Fibroblast of gingiva (primary cell): ENCODE measurements at regions not wholly inside any gene's neighbourhood (a gene's known extent, or its start where the extent isn't known, plus 50 kb on each side); places are given as distances from the start of the nearest gene placed in this dataset.

Experiments
- DNase-seq: peaks from one replicate; pipeline ENCODE4 v3.0.0-alpha.2; 2011; ENCODE audit warnings: low read depth

DNA sequence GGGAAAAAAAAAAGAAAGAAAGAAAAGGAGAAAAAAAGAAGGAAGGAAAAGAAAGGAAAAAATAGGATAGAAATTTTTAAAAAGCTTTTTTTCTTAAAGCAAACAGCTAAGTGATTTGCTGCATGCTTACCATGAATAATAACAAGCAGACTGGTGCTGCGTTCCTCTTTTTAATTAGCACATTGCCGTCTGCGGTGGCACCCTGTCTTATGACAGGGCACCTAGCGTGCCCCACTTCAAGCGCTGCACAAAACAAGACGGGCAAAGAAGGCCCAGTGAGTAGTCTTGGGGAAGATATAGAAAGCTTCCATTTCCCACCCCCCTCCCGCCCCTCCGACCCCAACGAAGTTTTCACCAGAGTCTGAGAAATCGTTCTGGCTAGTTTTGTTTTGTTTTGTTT, 513.9 kb downstream of the ZNF608 start:
- no peak for DNase-seq

DNA sequence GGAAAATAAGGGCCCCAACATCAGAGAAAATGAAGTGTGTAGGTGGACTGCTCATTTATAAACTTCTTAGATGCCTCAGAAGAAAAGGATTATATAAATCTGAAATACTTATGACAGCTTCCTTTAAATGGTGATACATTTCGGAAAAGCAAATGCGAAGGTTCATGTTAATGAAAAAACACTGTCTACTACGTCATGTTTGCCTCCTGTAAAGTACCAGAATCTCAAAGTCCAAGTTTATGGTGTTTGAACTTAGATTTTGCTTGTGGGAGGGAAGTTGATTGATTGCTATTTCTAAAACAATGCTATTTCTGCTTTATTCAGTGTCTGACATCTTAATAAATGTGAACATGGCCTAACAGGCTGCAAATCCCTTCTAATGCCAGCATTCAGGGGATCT, 514.6 kb downstream of the ZNF608 start:
- DNase-seq = no peak

DNA sequence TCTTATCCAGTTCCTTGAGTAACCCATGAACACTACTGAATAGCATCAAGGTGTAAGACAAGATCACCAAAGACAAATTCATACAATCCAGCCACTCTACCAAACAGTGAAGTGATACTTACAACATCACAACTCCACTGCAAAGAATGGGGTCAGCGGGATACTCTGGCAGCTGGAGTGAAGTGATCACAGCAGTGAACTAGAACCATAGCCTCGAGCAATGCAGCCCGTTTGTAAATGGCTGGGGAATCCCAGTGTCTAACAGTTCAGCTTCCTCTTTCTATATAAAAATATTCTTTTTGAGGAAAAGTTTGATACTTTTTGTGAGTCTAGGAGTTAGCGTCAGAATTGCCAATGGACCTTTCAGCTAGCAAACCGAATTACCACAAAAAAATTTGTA, 515.2 kb downstream of the ZNF608 start:
- no peak for DNase-seq

- DNase-seq = no peak
Observed at GRCh38 chr5:124230456-124230855, 516.0 kb downstream of the ZNF608 start.

DNA sequence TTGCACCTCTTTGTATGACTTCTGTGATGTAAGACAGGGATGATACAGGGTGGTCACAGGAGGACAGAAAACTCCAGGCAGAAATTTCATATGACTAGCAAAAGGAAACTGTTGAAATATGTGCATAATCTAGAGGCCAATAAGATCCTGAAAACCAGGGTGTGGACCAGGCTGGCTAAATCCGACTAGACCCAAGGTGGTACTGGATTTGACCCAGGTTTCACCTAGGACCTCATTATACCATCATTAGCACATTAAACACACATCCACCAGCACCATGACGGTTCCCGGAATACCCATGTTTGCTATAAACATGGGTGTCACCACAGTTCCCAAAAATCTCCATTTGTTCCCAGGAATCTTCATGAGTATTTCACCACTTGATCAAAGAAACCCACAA, 517.1 kb downstream of the ZNF608 start:
- DNase-seq = no peak

DNA sequence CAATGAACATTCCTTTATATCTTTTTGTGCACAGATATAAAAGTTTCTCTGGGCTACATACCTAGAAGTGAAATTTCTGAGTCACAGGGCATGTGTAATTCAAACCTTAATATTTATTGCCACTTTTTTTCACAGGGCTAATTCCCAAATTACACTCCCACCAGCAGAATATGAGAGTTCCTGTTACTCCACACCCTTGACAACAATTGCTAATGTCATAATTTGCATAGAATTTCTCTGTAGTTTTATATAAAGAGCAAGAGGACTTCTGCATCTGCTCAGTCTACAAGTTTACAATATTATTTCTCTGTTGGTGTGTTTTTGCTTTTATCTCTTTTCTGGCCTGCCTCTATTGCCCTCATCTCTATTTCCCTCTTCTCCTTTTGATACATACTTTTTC, 518.5 kb downstream of the ZNF608 start:
- DNase-seq = no peak

DNA sequence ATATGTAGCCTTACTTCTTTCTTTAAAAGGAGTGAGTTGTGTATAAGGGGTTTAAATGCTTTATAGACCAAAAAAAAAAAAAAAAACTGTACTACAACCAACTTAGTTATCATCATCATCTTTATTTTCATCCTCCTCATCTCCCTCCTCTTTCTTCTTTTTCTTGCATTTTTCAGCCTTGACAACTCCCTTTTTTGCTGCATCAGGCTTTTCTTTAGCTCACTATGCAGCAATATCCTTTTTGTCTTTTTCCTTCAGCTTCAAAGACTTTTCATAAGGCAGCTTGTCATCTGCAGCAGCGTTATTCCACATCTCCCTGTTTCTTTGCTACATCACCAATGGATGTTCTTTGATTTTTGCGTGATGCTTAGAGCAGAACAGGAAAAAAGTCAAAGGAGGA, 526.0 kb downstream of the ZNF608 start:
- DNase-seq = no peak

DNA sequence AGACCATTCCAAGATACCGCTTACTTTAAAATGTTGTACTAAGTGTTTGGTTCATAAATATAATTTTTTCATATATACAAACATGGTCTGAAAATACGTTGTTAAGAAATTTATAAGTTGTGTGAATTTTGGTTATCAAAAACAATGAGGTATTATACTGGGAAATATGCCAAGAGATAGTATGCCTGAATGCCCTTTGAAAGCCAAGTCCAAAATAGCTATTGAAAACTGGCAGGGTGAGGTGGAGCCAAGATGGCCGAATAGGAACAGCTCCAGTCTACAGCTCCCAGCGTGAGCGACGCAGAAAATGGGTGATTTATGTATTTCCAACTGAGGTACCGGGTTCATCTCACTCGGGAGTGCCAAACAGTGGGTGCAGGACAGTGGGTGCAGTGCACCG, 533.5 kb downstream of the ZNF608 start:
- no peak for DNase-seq

DNA sequence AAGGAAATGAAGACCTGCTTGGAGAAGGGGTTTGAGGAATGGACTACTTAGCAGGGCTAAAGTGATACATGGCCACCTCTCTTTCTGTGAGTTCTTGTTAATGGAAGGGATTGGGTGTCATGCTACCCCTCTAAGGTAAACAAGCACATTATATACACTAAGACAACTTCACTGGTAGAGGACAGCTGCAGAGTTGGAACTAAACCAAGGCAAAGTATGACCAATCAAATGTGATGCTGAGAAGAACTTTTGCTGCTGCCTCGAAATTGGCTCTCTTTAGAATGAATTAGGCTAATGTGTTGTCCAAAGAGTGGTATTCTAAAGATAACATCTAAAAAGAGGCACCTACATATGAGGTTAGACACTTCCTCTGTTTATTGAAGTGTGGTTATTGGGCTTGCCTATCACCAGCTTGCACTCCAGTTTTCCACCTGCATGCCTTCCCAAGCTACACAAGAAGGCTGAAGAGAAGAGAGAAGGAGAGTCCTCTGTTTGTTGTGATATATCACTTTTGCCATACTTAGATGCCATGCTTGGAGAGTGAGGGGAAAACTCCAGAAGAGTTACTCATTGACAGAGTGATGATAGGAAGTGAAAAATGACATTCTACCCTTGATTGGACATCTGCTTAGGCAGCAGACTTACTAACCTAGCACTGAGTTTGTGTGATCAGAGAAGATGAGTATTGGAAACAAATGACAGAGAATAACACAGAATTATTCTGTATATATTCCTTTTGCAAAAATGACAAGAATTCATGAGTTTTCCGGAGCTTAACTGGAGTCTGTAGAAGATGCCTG, 536.1 kb downstream of the ZNF608 start:
- no peak for DNase-seq

DNA sequence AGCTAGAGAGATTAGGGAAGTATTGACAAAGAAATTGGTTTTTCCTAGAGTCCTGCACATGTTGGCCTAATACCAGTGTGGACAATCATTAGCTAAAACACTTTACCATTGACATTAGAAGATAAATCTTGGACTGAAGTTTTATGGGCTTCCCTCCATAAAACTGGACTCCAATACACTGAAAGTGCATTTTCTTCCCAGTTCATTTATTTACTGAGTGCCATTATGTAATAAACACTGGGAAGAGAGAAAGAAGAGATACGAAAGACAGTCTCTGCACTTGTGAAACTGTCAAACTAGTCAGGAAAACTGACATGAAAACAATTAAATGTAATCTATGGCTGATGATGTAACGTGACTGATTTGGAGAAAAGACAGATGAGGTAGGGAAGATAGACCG, 539.3 kb downstream of the ZNF608 start:
- DNase-seq = no peak

- no peak for DNase-seq
Observed at GRCh38 chr5:124206540-124206939, 539.9 kb downstream of the ZNF608 start.

DNA sequence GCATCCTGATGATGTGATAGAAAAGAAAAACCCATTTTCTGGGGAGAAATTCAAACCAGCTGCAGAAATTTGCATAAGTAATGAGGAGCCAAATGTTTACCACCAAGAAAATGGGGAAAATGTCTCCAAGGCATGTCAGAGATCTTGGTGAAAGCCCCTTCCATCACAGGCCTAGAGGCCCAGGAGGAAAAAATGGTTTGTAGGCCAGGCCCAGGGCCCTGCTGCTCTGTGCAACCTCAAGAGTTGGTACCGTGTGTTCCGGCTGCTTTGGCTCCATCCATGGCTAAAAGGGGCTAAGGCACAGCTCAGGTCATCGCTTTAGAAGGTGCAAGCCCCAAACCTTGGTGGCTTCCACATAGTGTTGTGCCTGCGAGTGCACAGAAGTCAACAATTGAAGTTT, 543.1 kb downstream of the ZNF608 start:
- no peak for DNase-seq

- no peak for DNase-seq
Observed at GRCh38 chr5:124200381-124200780, 546.1 kb downstream of the ZNF608 start.

DNA sequence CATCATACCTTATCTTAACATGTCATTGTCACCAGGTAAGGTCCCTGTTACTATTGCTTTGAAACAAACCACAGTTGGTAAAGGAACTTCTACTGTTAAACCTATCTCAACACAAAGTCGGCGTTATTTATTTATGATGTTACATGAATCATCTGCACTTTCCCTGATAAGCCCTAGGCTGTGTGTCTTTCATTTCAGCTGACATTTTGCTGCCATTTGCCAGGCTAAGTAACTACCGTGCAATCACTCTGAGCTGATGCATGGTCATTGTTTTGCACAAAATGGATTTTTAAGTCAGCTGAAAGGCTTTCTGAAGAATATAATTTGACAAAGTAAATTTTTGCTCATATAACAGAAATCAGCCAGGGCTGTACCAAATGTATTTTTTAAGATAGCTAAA, 546.5 kb downstream of the ZNF608 start:
- no peak for DNase-seq

GRCh38 chr5:124195411-124195810, 551.0 kb downstream of the ZNF608 start:
- no peak for DNase-seq

- DNase-seq = no peak
Observed at GRCh38 chr5:124194282-124194681, 552.2 kb downstream of the ZNF608 start.

- DNase-seq = peak; percentile 65
Observed at GRCh38 chr5:124193371-124193789, 553.1 kb downstream of the ZNF608 start.

DNA sequence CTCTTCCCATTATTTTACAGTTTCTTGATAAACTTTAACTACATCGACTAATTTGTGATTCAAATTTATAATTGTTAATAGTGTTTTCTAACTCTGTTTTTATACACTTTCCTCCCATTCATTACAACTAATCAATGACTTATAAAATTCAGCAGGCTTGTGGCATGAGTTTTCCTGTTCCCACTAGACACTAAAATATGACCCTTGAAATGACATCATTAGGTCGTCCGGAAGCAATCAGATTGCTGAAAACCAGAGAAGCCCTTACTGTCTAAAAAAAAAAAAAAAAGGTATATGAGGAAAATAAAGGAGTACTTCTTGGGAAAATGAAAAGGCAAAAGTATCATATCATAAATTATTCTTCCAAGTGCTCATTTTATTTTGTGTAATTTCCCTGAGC, 553.7 kb downstream of the ZNF608 start:
- DNase-seq = no peak

DNA sequence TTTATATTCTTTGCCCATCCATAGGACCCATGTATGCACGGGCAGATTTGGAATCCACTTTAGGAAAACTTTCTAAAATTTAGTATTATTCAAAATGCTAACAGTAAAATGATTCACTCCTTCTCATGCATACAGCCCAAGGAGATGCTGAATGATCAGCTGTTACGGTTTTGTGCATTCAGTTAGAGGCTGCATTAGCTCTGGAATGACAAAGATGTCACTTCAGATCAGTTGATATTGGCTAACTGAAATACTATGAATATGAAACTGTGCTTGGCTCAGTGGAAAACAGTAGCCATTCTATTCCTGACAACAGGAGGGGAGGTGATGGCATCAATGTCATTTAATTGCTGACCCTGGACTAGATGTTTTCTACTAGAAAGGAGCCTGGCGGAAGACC, 560.7 kb downstream of the ZNF608 start:
- DNase-seq = no peak

DNA sequence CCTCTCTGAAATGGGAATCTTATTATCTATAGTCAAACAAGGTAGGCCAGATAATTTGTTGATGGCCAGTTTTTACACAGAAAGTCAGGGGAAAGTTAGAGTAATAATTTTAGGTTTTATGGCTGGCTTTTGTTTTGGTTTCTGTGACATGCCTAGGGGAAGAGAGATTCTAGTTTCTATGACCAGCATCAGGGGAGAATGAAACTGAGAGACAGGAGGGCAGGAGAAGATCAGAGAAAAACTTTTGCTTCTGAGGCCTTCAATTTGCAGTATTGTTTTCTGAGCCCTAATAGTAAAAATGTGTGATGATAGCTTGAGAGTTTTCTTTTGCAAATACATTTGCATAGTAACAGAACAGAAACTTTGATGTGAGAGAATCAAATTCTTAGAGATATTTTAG, 564.3 kb downstream of the ZNF608 start:
- DNase-seq = no peak

DNA sequence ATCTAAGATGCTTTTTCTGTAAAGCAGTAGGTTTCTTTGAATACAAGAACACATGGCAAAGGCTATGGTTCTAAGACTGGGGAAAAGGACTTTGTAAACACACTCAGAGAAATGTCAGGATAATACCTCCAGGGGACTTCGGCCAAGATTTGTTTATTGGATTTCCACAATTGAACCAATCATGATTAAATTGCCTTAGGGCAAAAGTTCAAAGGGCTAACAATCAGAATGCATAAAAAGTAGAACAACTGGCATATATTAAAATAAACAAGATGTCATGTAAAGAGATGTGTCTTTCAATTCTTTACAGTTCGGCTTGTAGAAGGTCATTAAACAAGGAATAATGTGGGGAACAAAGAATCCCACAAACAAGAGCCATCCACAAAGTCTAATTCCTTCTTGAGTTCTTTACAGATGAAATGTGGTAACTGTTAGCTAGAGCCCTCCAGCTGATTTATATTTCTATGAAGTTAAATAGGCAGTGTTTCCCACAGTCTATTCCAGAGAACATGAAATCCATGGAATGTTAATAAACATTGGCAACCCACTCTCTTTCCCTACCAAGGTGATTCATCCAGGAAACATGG, 565.5 kb downstream of the ZNF608 start:
- DNase-seq = peak; percentile 43

- DNase-seq = no peak
Observed at GRCh38 chr5:124180299-124180874, 566.1 kb downstream of the ZNF608 start.

DNA sequence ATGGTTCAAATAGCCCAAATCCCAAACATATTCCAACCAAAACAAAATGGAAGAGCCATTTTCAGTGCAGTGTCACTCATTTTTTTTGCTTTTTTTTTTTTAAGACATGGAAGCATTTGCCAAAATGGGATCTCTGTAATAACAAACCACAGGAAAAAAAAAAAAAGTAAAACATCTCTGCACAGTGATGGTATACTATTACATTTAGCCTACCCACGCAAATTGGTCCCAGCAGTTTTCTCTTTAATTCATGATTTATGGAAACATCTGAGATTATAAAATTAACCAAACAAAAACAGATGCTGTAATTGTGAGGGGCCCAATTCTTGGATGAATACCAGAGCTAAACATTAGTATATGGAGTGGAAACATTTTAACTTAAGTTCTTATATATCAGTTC, 566.6 kb downstream of the ZNF608 start:
- DNase-seq = peak; percentile 63

- DNase-seq = no peak
Observed at GRCh38 chr5:124178050-124178449, 568.4 kb downstream of the ZNF608 start.
